ENCODE measurements at regions not wholly inside any gene's neighbourhood (a gene's known extent, or its start where the extent isn't known, plus 50 kb on each side); places are given as distances from the start of the nearest gene placed in this dataset.

DNA sequence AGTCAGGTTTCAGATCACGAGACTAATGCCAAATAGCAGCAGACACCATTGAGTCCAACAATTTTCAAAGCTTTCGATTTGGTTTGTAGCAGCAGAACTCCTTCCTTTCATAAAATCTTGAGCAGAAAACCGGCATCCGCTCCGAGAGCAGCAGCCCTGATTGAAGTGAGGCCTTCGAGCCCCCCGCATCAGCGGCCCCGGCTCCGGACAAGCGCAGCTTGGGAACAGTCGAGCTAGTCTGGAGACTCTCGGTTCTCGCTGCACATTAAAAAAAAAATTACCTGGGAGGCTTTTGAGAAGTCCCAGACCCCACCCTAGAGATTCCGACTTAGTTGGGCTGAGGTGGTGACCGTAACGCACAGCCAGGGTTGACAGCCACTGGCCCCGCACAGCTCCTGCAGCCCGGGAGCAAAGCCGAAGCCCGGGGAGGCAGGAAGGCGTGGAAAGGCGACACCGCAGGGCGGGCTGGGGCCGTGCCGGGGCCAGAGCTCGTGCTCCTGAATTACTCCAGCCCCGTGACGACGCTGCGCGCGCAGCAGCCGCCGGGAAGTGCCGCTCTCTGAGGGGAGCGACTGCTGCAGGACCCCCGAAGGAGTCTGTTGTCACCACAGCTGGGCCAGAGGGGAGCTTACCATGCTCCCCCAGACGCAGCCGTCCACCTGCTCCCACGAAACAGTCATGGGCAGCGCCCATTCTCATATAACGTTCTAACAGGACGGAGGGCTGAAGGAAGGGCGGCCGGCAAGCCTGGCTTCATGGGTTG, 57.8 kb downstream of the SPATA19 start:
- DNase-seq (ENCODE audit: low spot score): no peak

DNA sequence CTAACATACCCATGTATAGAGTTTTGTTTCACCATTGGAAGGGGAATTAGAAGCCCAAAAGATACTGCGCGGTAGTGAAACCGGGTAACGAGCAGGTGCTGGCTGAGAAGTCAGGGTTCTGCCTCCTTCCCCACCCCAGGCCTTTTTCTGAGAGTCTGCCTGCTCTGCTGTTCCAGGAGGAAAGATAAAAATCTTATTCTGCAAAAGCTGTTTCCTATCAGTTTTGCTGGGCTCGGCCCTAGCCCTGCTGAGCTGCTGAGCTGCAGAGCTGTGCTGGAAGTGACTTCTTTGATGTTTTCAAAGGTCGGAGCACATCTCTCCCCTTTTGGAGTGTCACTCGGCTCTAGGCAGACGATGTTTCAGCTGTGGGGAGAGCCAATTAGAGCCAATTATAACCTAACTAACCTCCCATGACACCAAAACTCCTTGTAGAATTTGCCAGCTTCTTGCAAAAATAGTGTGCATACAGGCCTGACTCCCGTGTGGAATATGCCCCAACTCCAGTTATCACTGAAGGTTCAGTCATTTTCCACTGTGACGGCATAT, 59.4 kb downstream of the SPATA19 start:
- DNase-seq (ENCODE audit: low spot score): no peak

DNA sequence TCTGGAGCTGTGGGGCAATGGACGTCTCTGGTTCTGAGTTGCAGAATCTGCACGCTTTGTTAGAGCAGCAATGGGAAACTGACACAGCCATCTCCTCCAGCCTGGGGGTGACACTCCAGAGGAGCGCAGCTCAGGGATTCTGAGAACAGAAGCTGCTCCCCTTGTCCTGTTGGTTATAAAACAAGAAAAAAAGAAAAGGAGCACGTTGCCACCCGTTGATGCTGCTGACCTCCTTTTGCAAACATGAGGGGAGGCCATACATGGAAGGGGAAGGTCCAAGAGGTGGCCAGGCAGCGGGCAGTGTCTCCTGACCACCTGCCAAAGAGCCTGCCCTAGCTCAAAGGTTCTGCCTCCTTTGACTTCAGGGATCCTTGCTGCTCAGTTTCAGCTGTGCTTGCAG, 61.0 kb downstream of the SPATA19 start:
- DNase-seq (ENCODE audit: low spot score): no peak

- DNase-seq (ENCODE audit: low spot score): no peak
These were observed 63.1 kb downstream of the SPATA19 start for GRCh38 chr11:133782116-133782725.

- DNase-seq (ENCODE audit: low spot score): no peak
These were observed 67.2 kb downstream of the SPATA19 start for GRCh38 chr11:133778161-133778560.

GRCh38 chr11:133776671-133777367, 68.5 kb downstream of the SPATA19 start:
- DNase-seq (ENCODE audit: low spot score): peak; percentile 77

DNA sequence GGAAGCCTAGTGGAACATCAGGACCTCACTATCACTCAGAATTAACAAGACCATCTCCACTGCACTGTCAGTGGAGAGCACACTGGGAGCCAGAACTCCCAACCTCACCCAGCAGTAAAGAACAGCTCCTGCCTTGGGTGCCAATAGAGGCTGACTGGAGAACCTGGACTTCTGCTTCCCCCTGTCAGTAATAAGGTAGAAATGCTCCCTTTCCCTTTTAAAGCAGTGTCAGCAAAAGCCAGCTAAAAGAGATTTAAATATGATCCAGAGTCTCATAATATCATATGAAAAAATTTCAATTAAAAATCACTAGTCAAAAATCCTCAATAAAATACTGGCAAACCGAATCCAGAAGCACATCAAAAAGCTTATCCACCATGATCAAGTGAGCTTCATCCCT, 82.8 kb downstream of the SPATA19 start:
- no peak for DNase-seq (ENCODE audit: low spot score)

DNA sequence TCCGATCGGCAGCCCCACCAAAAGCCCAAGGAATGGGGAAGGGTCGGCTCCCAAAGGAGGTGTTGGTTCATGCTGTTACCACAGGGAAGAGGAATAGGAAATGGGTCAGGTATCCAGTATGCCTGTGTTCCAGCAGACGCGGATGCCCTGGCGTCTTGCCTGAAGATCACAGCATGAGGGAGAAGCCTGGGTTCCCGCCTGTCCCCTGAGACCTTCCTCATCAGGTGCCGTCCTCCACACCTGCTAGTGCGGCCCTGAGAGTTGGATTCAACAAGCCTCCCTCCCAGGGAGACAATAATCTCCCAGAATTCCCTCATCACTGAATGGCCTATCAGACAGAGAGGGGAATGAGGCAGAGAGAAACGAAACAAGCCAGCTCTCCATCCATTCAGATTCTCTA, 92.2 kb downstream of the SPATA19 start:
- no peak for DNase-seq (ENCODE audit: low spot score)

DNA sequence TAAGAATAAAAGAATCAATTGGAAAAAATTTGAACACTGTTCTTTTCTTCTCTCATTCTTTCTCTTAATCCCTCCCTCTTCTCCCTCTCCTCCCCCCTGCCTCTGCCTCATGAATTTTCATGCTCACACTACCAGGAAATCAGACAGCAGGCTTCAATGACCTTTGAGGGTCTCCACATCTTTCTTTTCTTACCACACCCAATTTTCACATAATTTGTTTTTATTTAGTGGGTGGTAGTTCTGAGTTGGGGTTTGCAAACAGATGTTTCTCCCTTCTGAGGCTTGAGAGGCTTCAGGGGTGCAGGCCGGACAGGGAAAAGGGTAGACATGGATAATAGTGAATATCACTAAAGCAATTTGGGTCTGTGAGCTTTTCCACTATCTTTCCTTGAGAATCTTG, 95.5 kb downstream of the SPATA19 start:
- no peak for DNase-seq (ENCODE audit: low spot score)

DNA sequence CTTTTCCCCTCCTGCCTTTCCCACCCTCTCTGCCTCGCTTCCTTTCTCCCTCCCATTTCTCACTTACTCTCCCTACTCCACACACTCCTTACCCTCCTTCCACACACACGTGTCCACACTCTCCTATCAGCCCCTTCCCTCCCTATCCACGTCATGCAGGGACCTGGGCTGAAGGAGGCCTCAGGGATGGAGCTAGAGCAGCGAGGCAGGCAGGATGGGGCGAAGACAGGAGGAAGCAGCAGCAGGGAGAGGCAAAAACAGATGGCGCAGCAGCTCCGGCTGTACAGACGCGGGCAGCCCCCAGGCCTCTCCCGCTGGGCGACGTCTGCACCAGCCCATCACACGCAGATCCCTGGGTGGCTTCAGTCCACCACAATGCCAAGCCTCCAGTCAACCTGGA, 97.9 kb downstream of the SPATA19 start:
- DNase-seq (ENCODE audit: low spot score): no peak

GRCh38 chr11:133746663-133747306, 98.5 kb downstream of the SPATA19 start:
- no peak for DNase-seq (ENCODE audit: low spot score)

GRCh38 chr11:133745791-133746190, 99.5 kb downstream of the SPATA19 start:
- no peak for DNase-seq (ENCODE audit: low spot score)

GRCh38 chr11:133742353-133742752, 103.0 kb downstream of the SPATA19 start:
- peak; percentile 55 for DNase-seq (ENCODE audit: low spot score)

GRCh38 chr11:133740963-133741362, 104.3 kb downstream of the SPATA19 start:
- no peak for DNase-seq (ENCODE audit: low spot score)

- DNase-seq (ENCODE audit: low spot score): no peak
These were observed 105.8 kb downstream of the SPATA19 start for GRCh38 chr11:133739481-133739880.

DNA sequence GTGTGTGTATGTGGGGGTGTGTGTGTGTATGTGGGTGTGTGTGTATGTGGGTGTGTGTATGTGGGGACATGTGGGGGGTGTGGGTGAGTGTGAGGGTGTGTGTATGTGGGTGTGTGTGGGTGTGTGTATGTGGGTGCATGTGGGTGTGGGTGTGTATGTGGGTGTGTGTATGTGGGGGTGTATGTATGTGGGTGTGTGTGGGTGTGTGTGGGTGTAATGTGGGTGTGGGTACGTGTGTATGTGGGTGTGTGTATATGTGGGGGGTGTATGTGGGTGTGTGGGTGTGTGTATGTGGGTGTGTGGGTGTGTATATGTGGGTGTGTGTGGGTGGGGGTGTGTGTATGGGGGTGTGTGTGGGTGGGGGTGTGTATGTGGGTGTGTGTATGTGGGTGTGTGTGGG, 106.7 kb downstream of the SPATA19 start:
- DNase-seq (ENCODE audit: low spot score): no peak

- no peak for DNase-seq (ENCODE audit: low spot score)
These were observed 111.7 kb downstream of the SPATA19 start for GRCh38 chr11:133733631-133734030.

GRCh38 chr11:133732109-133732674, 113.1 kb downstream of the SPATA19 start:
- no peak for DNase-seq (ENCODE audit: low spot score)

DNA sequence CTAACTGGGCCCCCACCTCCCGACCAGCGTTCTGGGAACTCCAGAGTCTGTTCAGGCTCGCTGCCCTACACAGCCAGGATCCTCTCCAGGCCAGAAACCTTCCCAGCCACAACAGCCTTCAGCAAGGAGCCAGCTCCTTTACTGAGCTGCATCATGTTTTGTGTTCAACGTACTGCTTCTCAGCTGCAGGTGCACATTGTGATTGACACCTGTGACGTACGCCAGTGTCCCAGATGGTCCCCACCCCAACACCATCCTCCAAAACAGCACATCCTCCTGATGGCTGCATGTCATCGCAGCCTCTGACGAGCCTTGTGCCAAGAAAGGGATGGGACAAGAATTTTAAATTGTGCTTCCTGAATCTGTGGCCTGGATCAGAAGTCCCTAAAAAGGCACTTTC, 117.5 kb downstream of the SPATA19 start:
- DNase-seq (ENCODE audit: low spot score): no peak

- DNase-seq (ENCODE audit: low spot score): peak; percentile 51
These were observed 118.8 kb downstream of the SPATA19 start for GRCh38 chr11:133726542-133726941.

- DNase-seq (ENCODE audit: low spot score): peak; percentile 77
These were observed 121.2 kb downstream of the SPATA19 start for GRCh38 chr11:133724116-133724515.

DNA sequence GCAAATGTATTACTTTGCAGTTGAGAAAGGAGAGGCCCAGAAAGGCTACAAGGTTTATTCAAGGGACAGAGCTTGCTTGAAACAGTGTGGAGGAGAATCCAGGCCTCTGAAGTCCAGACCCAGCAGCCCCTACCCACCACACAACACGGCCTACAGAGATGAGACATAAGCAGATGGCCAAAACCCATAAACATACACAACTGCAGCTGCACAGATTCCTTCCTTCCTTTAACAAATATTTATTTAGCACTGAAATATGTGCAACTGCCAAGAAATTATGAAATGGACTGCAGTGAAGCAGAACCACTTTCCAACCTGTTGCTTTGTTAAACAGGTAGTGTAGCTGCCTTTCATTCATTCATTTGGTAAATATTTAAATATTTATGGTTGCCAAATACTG, 122.3 kb downstream of the SPATA19 start:
- DNase-seq (ENCODE audit: low spot score): no peak

Data from D341Med (cell line).